ENCODE measurements at regions not wholly inside any gene's neighbourhood (a gene's known extent, or its start where the extent isn't known, plus 50 kb on each side); places are given as distances from the start of the nearest gene placed in this dataset.

DNA sequence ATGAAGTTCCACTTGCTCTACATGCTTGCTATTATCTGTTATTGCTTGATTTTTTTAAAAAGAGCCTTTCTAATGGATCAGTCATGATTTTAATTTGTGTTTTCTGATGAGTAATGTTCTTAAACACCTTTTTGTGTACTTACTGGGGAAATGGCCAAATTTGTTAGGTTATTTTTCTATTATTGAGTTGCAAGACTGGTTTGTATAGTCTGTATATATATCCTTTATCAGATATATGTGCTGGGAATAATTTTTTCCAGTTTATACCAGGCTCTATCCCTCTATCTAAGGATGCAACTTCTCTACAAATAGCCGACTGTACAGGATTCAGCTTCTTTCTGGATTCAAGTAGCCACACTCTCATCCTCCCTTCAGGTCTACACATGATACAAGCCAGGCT lies 65.6 kb upstream of the SEC61G start:
- no peak for TF ChIP-seq CTCF (IDR thresholded peaks at IDR 0.05)
- no peak for TF ChIP-seq POLR2AphosphoS5 (IDR thresholded peaks at IDR 0.05; ENCODE audit: low read depth, low read length)
- TF ChIP-seq REST (IDR thresholded peaks at IDR 0.05; ENCODE audit: insufficient read depth in 1 of 2, low read depth in 2 of 2, low read length in 1 of 2), result no peak
- no peak for TF ChIP-seq SIN3A (IDR thresholded peaks at IDR 0.05; ENCODE audit: borderline replicate concordance, insufficient read depth, low read depth, low read length)
- TF ChIP-seq TCF7L2 (IDR thresholded peaks at IDR 0.05; ENCODE audit: low read depth, low read length), result no peak

Data from Panc1 (cell line).